GM19468 (cell line): ENCODE measurements at regions not wholly inside any gene's neighbourhood (a gene's known extent, or its start where the extent isn't known, plus 50 kb on each side); places are given as distances from the start of the nearest gene placed in this dataset.
"Not testable (repeated sequence)": the region's sequence is repeated elsewhere in the genome, so short reads cannot be mapped to it uniquely, and the experiment has no call there.

ENCODE experiments used
- ATAC-seq: cut with Tn5 transposase; IDR thresholded peaks from one replicate; pipeline ENCODE4 v1.9.1; 2021; ENCODE audit warnings: mild to moderate bottlenecking, moderate library complexity, moderate number of reproducible peaks; ENCODE audit not compliant: unreplicated experiment; ENCODE audit errors: extremely low read depth

DNA sequence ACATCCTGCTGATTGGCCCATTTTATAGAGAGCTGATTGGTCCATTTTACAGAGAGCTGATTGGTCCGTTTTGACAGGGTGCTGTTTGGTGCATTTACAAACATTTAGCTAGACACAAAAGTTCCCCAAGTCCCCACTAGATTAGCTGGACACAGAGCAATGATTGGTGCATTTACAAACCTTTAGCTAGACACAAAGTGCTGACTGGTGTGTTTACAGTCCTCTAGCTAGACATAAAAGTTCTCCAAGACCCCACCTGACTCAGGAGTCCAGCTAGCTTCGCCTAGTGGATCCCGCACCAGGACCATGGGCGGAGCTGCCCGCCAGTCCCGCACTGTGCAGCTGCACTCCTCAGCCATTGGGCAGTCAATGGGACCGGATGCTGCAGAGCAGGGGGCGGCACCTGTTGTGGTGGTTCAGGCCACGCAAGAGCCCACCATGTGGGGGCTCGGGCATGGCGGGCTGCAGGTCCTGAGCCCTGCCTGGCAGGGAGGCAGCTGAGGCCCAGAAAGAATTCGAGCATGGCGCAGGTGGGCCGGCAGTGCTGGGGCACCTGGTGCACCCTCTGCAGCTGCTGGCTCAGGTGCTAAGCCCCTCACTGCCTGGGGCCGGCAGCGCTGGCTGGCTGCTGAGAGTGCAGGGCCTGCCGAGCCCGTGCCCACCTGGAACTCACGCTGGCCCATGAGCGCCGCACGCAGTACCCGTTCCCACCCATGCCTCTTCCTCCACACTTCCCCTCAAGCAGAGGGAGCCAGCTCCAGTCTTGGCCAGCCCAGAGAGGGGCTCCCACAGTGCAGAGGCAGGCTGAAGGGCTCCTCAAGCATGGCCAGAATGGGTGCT, 713.2 kb upstream of the GYPC start:
- ATAC-seq = no peak

DNA sequence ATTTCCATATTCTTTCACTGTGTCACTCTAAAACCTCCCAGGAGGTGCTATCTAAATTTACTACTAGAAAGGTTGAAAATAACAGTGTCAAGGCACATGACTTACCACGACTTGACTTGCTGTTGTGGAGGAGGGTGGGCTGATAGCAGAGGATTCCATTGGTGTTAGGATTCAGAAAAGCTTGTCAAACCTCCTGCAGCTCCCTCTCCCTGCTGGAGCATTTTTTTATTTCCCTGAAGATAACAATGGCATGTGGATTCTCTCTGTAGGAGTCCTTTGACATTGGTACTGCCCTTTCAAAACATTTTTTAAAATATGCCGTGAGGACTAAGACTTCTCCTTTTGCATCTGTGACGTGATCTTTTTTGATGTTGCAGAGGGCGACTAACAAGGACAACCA, 696.9 kb upstream of the GYPC start:
- ATAC-seq = no peak

DNA sequence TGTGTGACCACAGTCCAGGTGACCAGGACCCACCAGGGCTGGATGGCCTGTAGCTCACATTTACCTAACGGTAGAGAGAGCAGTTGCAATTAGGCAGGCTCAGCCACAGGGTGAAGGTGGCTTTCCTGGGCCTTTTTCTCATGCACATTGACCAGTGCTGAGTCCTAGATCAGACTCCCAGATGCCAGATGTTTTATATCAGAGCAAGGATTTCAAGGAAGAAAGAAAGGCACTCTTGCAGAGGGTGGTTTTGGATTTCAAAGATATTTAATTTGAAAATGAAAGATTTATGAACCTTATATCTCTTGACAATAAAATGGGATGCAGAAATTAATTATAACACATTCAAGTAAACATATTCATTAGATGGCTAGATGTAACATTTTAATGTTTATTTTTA, 694.2 kb upstream of the GYPC start:
- no peak for ATAC-seq

DNA sequence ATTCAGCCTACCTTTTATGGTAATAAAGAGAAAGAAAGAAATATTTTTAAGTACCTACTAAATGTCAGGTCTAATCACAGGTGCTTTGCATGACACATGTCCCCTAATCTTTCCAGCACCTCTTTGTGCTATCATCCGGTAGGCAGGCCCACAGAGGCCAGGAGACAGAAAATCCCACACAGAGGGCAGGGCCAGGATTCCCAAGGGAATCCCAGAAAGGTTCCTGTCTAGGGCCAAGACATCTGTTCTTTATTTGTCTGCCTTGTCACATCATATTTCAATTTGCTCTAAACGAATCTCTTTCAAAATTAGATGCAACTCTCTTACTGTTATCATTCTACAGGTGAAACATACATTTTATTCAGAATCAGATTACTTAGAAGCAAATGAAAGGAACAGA, 676.1 kb upstream of the GYPC start:
- no peak for ATAC-seq

DNA sequence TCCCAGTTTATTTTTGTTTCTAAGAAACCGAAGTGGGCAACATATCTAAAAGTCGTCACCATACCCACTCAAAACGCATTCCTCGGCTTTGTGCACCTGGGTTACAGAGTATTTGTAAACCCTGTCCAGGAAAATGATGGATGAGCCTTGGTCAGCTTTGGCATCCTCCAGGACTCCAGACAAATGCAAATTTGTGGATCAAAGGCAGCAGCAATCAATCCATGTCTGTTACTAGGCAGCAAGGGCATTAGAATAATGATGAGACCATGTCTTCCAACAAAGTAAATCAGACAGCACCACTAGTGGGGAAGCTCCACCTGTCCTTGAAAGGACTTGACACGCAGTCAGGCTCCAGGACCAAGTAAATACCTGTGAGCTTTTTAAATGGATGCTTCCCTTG, 672.6 kb upstream of the GYPC start:
- no peak for ATAC-seq

DNA sequence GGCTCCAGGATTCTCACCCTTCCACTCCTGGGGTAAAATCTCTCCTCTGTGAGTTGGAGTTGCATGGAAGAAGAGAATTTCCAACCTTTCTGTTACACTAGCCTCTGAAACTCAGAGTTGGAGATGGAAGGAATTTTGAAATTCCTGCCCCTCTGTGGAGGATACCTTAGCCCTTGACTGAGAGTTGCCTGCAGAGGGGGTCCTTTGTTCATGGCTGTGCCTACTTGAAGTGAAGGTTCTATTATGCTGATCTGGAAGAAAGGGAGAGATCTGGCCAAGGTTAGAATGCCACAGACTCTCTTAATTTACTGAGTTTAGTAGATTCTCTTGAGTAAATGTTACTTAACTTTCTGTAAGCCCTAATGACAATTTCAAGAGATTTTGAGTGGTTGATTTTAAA, 626.6 kb upstream of the GYPC start:
- ATAC-seq = no peak

DNA sequence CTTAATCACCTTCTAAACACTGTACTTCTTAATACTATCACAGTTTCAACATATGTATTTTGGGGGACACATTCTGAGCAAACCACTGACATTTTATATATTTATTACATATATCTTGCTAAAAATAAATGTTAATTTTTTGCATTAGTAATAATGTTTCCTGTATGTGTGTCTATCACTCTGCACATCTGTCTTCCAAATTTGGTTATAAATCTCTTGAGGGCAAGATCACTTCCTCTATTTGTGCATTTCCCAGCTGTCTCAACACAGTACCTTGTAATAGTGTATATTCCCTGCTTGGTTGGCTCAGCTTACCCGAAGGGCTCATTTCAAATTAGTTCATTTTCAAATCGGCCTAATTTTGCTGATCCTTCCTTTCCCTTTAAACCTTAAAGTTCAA, 617.1 kb upstream of the GYPC start:
- no peak for ATAC-seq

DNA sequence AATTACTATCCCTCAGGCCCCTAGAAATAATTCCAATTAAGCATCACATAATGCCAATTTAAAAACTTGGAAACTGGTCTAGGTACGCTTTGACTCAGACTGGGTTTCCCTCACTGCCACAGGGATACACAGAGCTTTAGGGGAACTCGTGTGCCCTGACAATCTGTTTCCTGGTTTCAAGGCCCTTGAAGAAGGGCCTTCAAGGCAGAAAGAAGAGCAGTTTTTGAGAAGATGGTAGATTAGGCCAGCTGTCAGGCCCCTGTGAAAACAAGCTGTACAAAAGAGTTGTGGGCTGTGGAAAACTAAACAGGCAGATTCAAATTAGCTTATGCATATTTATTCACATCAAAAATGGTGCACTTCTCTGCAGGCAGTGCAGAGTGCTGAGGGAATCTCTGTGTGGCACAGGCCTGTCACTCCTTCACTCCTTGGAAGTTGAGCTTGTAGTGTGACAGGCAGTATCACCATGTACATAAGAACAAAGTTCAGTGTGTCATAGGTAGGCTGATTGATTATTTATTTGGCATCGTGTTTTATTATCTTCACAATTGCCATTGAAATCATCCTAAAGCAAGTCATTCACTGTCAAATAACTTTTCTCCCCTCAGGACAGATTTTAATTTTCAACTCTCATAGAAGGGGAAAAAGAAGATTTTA, 614.4 kb upstream of the GYPC start:
- ATAC-seq = no peak

DNA sequence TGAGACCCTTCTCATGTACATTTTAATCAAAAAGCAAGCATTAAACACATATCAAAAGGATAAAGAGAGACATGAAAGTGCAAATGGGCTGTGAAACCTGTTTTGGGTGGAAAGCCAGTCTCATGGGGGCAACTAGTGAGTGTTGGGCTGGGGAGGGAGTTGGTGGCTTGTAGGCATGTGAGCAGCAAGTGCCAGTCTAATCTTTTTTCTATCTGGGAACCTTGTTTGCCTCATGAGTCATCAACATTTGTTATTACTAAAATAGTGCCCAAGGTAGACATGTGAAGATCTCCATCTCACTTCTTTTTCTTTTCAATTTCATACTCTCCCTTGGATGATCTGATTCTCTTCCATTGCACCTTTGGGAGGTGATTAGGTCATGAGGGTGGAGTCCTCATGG, 613.9 kb upstream of the GYPC start:
- no peak for ATAC-seq

DNA sequence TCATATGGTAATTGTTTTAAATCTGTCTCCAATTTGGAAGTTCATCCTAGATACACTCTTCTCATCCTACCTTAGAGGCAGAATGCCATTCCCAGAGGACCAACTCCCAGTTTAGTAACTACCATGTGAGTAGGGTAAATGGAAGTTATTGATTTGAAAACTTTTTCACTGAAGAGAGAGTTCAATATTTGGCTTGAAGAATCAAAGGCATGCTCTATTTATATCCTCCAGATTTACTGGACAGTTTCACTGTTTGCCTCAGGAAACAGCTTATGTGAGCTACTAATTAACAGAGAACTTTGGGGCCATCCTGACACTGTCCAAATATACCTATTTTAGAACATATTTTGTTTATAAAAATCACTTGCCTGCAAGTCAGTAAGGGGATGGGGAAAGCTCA, 607.2 kb upstream of the GYPC start:
- no peak for ATAC-seq

DNA sequence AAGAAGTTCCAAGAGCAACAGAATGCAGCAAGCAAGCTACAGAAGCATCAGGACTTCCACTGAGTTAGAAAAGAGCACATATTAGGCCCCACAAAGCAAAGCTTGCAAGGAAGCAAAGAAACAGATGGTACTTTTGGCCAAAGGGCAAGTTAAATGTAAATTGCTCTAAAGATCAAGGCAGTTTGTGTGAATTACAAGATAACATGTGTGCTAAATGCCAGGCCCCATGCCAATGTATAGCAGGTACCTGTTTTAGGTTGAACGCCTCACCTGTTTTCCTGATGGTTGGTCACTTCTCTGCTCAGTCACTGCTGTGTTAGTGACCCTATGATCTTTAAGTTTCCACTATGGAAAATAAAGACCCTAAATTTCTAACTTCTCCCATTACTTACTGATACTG, 606.5 kb upstream of the GYPC start:
- no peak for ATAC-seq

DNA sequence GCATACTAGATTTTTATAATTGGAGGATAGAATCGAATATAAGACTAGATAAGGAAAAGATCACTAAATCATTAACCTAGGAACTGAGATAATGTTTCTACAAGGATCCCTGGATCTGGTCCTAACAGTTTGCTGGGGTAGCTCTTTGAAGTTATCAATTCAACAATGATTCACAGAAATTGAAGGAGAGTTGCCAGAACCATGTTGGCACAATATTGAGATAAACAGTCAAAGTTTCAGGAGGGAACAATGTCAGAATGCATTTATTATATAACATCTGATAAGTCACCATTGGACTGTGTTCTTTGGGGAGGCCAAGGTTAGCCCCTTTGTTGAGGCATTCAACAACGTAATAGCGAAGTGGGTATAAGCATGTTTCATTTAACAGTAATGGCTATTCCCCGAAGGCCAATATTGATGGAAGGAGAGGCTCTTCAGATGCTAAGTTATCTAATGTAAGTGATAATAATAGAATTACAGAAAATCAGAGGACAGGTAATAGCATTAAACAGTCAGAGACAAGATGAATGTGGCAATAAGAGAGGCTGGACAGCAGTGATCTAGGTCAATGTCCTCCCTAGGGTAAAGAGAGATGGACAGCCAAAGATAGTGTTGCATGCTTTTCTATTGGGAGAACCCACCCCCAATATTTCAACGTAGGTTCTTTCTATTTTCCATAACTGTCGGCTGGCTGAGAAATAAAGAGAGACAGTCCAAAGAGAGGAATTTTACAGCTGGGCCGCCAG, 604.8 kb upstream of the GYPC start:
- ATAC-seq = no peak

DNA sequence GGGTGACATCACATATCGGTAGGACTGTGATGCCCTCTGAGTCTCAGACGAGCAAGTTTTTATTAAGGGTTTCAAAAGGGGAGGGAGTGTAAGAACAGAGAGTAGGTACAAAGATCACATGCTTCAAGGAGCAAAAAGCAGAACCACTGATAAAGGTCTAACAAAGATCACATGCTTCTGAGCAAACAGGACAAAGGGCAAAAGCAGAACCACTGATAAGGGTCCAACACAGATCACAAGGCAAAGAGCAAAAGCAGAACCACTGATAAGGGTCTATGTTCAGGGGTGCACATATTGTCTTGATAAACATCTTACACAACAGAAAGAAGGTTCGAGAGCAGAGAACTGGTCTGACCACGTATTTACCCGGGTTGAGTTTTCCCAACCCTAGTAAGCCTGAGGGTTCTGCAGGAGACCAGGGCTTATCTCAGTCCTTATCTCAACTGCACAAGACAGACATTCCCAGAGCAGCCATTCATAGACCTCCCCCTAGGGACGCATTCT, 604.2 kb upstream of the GYPC start:
- not testable (repeated sequence) for ATAC-seq

DNA sequence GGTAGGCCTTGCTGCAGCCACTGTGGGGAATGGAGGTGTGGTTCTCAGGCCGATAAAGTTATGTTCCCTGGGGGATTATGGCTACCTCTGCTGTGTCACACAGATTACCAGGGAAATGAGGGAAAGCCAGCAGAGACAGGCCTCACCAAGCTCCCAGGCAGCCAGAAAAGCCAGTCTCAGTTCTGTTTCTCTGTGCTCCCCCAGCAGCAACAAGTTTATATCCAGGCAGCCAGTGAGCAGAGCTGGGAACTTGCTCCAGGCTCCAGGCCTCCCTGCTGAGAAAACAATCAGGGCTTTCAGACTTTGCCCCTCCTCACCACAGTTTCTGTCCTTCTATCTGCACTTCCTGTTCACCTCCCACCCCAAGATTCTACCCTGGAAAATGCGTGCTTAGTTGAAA, 596.6 kb upstream of the GYPC start:
- no peak for ATAC-seq

DNA sequence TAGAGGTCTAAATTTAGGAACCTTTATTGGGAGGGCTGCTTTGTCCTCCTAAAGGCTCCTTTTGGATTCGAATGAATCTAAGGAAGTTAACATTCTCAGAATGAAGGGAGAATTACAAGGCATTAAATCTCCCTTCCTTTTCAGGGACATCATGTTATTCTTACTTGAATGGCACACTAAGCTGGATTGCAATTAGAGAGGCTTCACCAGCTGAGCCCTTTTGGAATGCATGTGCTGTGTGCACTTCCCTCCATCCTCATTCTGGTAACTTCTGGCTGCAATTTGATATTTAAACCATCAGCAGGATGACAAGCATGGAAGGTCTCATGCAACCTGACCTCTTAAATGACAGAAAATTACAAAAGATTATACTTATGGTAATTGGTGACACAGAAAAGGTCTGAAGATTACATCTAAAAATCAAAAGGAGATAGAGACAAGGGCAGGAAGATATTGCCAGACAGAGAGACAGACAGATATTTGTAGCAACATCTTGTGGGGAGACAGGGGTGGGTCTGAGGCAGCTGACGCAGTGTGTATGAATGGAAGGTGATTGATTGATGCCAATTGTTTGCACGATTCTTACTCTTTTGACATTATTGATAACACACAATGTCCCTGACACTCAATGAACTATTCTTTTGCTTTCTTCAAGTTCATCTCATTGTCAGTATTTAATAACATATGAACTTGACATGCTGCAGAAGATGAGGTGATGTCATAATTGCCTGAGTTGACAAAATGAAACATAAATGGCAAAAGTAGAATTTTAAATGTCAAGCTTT, 570.8 kb upstream of the GYPC start:
- no peak for ATAC-seq

DNA sequence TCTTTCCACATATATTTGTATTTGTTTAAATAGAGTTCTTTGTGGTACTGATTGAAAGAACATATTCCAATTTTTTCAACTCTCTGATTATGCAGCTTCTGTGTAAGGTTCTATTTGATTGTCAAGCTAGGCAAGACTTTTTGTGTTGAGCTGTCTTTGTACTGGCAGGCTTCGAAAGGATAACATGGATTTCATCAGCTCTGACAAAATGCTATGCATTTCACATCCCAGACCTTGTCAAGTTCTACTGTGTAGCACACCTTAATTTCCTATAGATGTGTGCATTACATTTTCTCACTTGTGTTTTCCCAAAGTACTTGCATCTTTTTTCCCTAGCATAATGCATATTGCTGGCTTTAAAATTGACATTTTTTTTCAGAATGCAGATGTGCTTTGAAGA, 555.0 kb upstream of the GYPC start:
- ATAC-seq = no peak

DNA sequence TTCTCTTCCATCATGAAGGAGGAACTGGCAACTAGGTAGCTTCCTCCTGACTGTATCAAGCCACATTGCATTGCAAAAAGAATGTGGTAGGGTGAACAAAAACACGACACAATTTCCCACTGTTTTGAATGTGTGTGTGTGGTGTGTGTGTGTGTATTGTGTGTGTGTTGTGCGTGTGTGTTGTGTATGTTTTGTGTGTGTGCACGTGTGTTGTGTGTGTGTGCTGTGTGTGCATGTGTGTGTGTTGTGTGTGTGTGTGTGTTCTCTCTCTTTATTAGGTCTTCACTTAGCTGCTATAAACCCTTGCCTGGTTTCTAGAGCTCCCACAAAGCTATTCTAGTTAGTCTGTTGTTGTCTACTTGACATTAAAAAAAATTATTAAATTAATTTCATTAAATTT, 550.0 kb upstream of the GYPC start:
- no peak for ATAC-seq

DNA sequence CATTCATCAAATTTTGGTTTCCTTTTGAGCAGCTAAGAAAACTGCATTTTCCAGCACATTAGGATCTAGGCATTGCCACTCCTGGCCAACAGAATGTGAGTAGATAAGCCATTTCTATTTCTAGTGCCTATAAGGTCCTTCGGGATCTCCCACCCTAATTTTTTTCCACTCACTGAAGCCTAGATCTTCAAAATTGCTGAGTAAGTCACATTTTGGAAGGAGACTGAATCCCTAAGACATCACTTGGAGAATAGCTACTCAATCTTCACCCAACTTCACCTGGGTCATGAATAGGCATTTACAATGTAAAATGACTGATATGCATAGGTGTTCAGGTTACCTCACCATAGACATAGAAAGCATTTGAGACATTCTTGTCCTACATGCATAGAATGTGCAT, 548.1 kb upstream of the GYPC start:
- no peak for ATAC-seq

DNA sequence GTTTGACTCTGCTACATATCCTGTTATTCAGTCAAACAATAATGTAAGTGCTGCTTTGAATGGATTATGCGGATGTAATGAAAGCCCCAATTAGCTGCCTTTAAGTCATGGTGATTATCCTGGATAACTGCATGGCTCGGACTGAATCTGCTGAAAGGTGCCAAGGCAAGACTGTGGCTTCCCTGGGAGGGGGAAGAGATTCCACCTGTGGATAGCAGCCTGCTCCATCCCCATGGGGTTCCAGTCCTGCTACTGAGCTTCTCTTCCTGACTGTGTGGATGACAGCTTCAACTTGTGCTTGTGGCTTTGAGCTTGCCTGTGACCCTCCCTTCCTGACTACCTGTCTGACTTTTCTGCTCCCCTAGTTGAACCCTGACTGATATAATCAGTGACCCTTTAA, 540.0 kb upstream of the GYPC start:
- ATAC-seq = no peak

DNA sequence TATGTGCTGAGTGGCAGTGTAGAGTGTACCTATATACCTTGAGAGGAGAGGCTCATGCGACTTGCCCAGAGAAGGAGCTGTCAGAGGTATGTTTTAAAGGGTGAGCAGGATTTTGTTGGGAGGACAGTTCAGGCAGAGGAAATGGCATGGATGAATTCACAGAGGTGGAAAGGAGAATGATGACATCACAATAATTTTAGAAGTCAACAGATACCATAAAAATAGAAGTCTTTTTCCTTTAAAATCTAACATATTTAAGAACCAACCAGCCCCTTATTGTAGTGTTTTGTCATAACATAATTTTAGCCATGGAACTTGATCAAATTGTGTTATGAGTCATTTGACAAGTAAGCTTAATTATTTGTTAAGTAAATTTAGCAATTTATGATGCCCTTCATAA, 538.1 kb upstream of the GYPC start:
- ATAC-seq = no peak
